Nephron progenitor cell (in vitro differentiated cells): ENCODE measurements at regions not wholly inside any gene's neighbourhood (a gene's known extent, or its start where the extent isn't known, plus 50 kb on each side); places are given as distances from the start of the nearest gene placed in this dataset.
"Not testable (repeated sequence)": the region's sequence is repeated elsewhere in the genome, so short reads cannot be mapped to it uniquely, and the experiment has no call there.

ENCODE experiments used
- DNase-seq: peaks from one replicate; pipeline ENCODE4 v3.0.0; 2021
- H3K27ac Mint-ChIP-seq: 2 replicates; pipeline ENCODE4 v1.8.0; 2021; ENCODE audit warnings: mild to moderate bottlenecking, moderate library complexity, mixed read lengths
- H3K27me3 Mint-ChIP-seq: 2 replicates; pipeline ENCODE4 v1.8.0; 2021; ENCODE audit warnings: mild to moderate bottlenecking, low read depth, mixed read lengths; ENCODE audit not compliant: poor library complexity
- H3K36me3 Mint-ChIP-seq: 2 replicates; pipeline ENCODE4 v1.8.0; 2021; ENCODE audit warnings: low read depth, mixed read lengths
- H3K4me1 Mint-ChIP-seq: 2 replicates; pipeline ENCODE4 v1.8.0; 2021; ENCODE audit warnings: mixed read lengths
- H3K4me3 Mint-ChIP-seq: 2 replicates; pipeline ENCODE4 v1.8.0; 2021; ENCODE audit warnings: mild to moderate bottlenecking, moderate library complexity, mixed read lengths
- H3K9me3 Mint-ChIP-seq: 2 replicates; pipeline ENCODE4 v1.8.0; 2021; ENCODE audit warnings: mild to moderate bottlenecking, moderate library complexity, mixed read lengths
- TF ChIP-seq, protein P1 (sequence below): fragments of 200-600 bp; sonication (generic); IDR thresholded peaks from 2 replicates; pipeline ENCODE4 v1.5.0; 2021; ENCODE audit warnings: antibody characterized with exemption

GRCh38 chr1:221576268-221576667 lies 165.6 kb downstream of the DUSP10 start:
- TF ChIP-seq, protein P1, sequence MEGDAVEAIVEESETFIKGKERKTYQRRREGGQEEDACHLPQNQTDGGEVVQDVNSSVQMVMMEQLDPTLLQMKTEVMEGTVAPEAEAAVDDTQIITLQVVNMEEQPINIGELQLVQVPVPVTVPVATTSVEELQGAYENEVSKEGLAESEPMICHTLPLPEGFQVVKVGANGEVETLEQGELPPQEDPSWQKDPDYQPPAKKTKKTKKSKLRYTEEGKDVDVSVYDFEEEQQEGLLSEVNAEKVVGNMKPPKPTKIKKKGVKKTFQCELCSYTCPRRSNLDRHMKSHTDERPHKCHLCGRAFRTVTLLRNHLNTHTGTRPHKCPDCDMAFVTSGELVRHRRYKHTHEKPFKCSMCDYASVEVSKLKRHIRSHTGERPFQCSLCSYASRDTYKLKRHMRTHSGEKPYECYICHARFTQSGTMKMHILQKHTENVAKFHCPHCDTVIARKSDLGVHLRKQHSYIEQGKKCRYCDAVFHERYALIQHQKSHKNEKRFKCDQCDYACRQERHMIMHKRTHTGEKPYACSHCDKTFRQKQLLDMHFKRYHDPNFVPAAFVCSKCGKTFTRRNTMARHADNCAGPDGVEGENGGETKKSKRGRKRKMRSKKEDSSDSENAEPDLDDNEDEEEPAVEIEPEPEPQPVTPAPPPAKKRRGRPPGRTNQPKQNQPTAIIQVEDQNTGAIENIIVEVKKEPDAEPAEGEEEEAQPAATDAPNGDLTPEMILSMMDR = no peak
- no peaks in the 10 kb centered on the region for H3K27me3 Mint-ChIP-seq
- no peak overlapping the region for H3K27ac Mint-ChIP-seq
- no peak overlapping the region for H3K4me3 Mint-ChIP-seq
- no peak for DNase-seq
- peaks cover 26% of the 10 kb centered on the region for H3K9me3 Mint-ChIP-seq
- no peaks in the 10 kb centered on the region for H3K4me1 Mint-ChIP-seq
- H3K36me3 Mint-ChIP-seq = peaks cover 10% of the 10 kb centered on the region

GRCh38 chr1:221583465-221583864 lies 158.4 kb downstream of the DUSP10 start:
- Mint-ChIP-seq H3K36me3 (no peaks in the 10 kb centered on the region), H3K9me3 (peaks cover 26% of the 10 kb centered on the region), H3K4me3 (no peak overlapping the region), H3K27me3 (no peaks in the 10 kb centered on the region), H3K27ac (no peak overlapping the region), H3K4me1 (peaks cover 6% of the 10 kb centered on the region)
- TF ChIP-seq, protein P1 = no peak
- no peak for DNase-seq

DNA sequence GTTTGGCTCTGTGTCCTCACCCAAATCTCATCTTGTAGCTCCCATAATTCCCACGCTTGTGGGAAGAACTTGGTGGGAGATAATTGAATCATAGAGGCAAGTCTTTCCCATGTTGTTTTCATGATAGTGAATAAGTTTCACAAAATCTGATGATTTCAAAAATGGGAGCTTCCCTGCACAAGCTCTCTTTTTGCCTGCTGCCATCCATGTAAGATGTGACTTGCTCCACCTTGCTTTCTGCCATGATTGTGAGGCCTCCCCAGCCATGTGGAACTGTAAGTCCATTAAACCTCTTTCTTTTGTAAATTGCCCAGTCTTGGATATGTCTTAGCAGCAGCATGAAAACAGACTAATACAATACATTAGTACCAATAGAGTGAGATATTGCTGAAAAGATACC lies 154.9 kb downstream of the DUSP10 start:
- H3K4me3 Mint-ChIP-seq, H3K4me1 Mint-ChIP-seq: not testable (repeated sequence)
- H3K9me3 Mint-ChIP-seq = peaks cover 23% of the 10 kb centered on the region

DNA sequence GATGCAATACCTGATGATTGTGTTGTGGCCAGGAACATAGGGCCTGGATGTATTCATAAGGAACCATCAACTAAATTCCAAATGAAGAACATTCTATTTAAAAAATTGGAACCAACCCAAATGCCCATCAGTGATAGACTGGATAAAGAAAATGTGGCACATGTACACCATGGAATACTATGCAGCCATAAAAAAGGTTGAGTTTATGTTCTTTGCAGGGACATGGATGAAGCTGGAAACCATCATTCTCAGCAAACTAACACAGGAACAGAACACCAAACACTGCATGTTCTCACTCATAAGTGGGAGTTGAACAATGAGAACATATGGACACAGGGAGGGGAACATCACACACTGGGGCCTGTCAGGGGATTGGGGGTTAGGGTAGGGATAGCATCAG lies 150.6 kb downstream of the DUSP10 start:
- not testable (repeated sequence) for H3K4me3 Mint-ChIP-seq, H3K27me3 Mint-ChIP-seq, DNase-seq, H3K36me3 Mint-ChIP-seq, H3K27ac Mint-ChIP-seq, H3K4me1 Mint-ChIP-seq
- H3K9me3 Mint-ChIP-seq = peaks cover 21% of the 10 kb centered on the region

More for the DNA sequence above, 154.9 kb downstream of the DUSP10 start:
- H3K27me3 Mint-ChIP-seq, DNase-seq, H3K27ac Mint-ChIP-seq, H3K36me3 Mint-ChIP-seq: not testable (repeated sequence)

DNA sequence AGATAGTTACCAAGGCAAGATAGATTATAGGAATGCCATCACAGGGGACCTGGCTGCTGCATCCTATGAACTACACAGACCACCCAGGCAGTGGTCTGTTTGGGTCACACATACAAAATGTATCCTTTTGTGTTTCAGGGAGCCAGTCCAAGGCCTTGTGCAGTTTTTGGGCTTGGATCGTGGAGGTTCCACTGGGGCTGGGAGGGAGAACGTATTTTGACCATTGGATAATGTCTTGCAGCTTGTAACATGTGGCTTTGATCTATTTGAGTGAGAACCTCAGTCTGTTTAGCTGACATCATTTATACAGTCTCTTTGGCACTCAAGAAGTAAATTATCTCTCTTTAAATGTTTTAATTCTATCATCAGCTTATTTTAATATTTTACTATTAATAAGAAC lies 147.3 kb downstream of the DUSP10 start:
- Mint-ChIP-seq H3K4me3 (no peak overlapping the region), H3K4me1 (peaks cover 6% of the 10 kb centered on the region), H3K27ac (no peak overlapping the region), H3K9me3 (no peaks in the 10 kb centered on the region), H3K36me3 (no peaks in the 10 kb centered on the region), H3K27me3 (no peaks in the 10 kb centered on the region)
- TF ChIP-seq, protein P1 = no peak
- no peak for DNase-seq

DNA sequence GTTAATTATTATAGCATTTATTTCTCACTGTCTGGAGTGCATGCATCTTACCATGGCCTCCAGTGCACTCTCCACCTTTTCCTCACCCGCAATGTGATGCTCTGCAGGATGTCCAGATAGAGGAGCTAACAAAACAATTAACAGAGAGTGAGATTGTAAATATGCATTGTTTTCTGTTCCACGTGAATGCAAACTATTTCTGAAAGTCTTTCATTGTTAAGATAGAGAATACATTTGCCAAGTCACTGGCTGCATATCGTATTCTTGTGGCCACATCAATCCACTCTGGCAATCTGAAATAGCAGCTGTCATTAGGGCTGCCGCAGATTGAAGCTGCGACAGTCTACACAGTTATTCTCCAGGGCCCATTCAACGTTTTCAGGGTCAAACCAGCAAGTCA lies 143.8 kb downstream of the DUSP10 start:
- Mint-ChIP-seq H3K4me1 (peaks cover 6% of the 10 kb centered on the region), H3K27me3 (no peaks in the 10 kb centered on the region), H3K9me3 (no peaks in the 10 kb centered on the region), H3K27ac (no peak overlapping the region), H3K36me3 (no peaks in the 10 kb centered on the region), H3K4me3 (no peak overlapping the region)
- no peak for DNase-seq
- TF ChIP-seq, protein P1 = no peak

DNA sequence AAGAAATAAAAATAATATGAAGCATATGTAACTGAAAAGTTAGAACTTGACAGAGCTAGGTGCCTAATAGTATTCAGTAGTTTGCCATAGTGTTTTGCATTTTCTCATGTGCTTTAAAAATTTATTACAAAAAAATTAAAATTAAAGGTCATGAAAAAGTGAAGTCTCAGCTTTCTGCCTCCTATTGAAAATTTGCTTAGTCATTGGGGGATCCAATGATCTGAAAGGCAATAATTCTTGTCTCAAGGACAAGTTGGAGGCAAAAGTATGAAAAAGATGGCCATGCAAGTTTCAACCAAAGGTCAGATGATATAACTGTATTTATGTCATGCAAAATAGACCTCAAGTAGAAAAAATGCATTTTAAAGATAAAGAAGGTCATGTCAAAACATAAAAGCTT lies 140.7 kb downstream of the DUSP10 start:
- Mint-ChIP-seq H3K4me1 (no peaks in the 10 kb centered on the region), H3K9me3 (peaks cover 1% of the 10 kb centered on the region), H3K27me3 (no peaks in the 10 kb centered on the region), H3K27ac (no peak overlapping the region), H3K4me3 (no peak overlapping the region), H3K36me3 (no peaks in the 10 kb centered on the region)
- no peak for DNase-seq
- TF ChIP-seq, protein P1 = no peak
